ENCODE measurements at regions not wholly inside any gene's neighbourhood (a gene's known extent, or its start where the extent isn't known, plus 50 kb on each side); places are given as distances from the start of the nearest gene placed in this dataset.

GRCh38 chr11:31997955-31998354 is 92.9 kb upstream of the RCN1 start:
- DNase-seq, result no peak

DNA sequence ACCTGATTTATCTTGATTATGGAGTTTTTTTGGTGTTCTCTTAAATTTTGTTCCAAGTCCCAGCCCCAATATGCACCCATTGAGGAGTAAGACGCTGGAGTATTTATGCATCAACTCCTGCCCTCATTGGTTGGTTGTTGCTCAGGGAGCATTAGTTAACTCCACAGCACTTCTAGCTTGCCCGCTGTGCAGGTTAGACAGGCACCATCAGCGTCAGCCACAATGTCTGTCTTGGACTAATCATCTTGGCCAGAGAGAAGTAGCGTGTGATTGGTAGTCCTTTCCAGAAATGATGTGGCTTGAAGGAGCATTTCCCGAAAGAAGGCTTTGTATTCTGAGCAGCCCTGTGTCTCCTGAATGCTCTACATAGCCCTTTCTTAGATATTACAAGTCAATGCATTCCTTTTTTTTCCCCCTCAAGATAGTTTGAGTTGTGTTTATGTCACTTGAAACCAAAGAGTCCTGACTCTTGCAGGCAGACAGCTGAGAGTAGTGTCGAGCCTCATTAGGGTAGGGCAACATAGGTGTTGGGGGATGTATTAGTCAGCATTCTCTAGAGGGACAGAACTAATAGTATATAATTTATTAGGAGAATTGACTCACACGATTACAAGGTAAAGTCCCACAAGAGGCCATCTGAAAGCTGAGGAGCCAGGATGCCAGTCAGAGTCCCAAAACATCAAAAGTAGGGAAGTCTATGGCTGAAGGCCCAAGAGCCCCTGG is 94.6 kb upstream of the RCN1 start:
- no peak for DNase-seq

DNA sequence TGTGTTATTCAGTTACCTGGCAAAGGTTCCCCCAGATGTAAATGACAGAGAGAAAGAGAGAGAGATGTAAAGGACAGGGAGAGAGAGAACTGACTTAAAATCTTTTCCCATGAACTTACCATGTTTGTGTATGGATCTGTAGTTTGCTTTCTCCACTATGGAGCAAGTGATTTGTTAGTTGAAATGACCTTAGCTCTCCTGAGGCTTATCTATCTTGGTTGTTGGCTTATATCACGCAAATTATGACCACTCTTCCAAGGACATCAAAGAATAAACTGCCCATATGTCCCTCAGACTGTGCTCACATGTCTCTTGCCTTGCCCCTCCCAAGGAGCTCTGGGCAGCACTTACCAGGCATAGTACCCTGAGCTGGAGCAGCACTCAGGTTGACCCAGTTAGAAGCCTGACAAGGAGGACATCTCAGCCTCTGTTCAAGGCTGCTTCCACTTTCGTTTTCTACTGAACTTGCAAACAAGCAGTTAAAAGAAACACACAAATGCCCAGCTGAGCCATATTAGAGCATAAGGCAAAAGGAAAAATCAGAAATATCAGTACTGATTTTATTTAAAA is 95.3 kb upstream of the RCN1 start:
- DNase-seq, result peak; percentile 19

DNA sequence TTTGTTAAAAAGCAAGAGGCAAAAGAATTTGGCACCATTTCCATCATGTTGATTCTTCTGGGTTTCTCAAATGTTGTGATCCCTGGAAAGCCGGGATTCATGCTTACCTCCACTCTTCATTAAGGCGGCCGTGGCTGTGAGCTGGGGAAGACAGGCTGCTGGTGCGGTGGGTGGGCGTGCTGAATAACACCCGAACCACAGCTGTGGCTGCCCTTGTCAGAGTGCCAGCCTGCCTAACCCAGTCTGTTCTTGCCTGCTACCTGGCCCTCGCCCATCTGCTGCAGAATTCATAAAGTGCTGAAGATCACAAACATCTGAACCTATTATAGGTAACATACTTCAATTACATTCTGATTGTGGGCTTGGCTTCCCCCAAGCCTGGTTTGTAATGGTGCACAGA is 95.8 kb upstream of the RCN1 start:
- no peak for DNase-seq

DNA sequence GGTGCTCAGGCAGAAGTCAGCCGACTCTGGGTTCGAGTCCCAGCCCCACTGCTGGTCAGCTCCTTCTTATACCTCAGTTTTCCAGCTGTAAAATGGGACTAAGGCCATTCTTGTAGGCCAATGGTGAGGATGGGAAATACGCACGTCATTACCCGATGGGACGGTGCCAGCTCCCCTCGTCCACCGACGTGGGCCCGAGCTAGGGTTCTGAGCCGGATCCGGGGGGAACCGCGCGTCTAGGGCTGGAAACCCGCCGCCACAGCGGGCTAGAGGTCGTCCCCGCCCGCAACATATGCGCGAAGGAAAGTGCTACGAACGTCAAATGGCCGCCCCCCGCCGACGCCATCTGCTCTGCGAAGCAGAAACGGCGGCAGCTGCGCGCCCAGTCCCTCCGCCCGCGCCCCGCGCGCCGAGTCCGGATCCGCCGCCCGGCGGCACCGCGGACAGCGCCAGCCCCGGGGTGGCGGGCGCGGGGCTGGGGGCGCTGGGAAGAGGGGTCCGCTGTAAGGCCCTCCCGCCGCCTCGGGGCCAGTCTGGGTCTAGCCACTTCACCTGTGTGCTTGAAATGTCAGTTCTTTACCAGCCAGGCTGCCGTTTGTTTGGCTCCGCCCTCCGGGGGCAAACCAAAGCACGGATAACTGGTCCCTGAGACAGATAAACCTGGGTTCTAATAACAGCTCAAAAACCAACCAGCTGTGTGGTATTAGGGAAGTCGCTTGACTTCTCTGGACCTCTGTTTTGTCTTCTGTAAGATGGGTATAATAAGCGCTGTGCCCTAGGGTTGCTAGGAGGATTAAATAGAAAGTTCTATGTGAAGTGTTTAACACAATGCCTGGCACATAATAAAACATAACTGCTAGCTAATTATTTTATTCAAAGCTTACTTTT is 103.5 kb upstream of the RCN1 start:
- DNase-seq, result no peak

DNA sequence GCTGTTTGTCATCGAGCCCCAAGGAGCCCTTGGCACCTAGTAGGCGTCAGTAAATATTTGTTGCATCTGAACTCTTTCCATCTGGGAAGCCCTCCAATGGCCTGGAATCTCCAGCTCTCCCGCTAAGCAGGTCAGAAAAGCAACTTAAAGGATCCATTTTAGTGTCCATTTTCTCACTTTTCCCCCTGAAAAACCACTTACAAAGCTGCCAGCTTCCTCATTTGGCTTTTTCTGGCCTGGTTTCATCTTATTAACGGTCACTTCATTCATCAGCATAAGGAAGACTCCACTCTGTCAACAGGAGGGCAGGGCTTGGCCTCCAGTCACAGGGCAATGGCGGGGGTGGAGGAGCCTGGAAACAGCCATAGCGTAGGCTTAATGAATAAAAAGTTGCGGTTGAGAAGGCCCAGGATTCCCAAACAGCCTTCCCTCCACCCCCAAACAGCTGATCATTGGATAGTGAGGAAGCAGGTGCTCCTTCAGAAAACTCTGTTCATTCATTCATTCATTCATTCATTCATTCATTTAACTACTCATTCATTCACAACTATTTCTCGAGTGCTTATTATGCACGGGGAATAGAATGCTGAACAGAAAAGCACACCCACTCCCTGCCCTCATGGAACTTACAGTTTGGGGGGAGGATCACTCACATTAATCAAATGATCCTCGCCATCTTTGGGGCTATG is 104.5 kb upstream of the RCN1 start:
- DNase-seq, result no peak

GRCh38 chr11:31981457-31981856 is 109.4 kb upstream of the RCN1 start:
- no peak for DNase-seq

DNA sequence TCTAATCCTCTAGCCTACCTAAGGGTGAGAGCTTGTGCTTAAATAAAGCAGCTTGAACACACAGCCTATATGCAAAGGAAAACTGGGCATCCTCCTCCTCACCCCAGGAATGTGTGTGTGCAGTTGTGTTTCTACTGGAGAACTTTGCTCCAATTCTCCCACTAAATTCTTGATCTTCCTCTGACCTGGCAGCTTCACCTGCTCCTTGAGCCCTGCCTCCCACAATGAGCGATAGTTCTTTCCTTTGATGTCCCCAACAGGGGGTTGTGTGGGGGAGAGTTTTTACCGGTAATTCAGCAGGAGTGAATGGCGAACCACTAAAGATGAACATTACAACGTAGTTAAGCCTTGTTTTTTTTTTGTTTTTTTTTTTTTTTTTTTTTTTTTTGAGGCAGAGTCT is 113.5 kb upstream of the RCN1 start:
- no peak for DNase-seq

GRCh38 chr11:31974366-31975136 is 116.3 kb upstream of the RCN1 start:
- no peak for DNase-seq

GRCh38 chr11:31973172-31973571 is 117.7 kb upstream of the RCN1 start:
- DNase-seq, result no peak

DNA sequence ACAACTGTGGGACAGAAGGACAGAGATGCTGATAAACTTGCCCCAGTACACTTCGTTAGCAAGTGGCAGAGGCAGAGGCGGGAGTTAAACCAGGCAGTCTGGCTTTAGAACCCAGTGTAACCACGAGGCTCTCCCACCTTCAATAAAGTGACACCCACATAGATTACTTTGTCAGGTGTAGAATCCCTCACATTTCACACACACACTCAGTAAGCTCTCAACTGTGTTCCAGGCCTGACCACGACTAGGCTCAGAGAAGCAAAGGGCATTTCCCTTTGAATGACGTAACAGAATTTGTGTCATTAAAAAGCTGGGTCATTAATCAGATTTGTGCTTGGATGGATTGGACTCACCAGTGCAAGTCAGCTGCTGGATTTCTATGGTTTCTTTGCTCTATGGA is 118.3 kb upstream of the RCN1 start:
- no peak for DNase-seq

- no peak for DNase-seq
These were observed 121.5 kb upstream of the RCN1 start for GRCh38 chr11:31969359-31969702.

GRCh38 chr11:31968461-31969358 is 122.2 kb upstream of the RCN1 start:
- DNase-seq, result no peak

- no peak for DNase-seq
These were observed 123.3 kb upstream of the RCN1 start for GRCh38 chr11:31967404-31968130.

GRCh38 chr11:31966846-31967245 is 124.0 kb upstream of the RCN1 start:
- no peak for DNase-seq

GRCh38 chr11:31964181-31964580 is 126.7 kb upstream of the RCN1 start:
- DNase-seq, result no peak

DNA sequence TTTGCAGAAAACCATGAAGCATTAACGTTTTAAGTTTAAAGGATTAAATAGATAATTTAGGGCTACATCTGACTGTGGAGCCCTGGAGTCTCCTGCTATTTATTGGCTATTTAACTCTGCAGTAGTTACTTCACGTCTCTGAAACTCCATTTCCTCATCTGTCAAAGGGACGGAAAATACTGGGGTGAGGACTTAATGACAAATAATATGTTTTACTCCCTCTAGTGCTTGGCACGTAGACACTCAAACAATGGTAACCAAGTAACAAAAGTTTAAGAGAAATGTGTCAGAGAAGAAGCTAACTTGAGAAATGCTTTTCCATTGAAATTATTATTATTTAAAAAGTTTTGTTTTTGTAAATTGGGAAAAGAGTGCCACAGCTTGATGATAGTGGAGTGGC is 130.7 kb upstream of the RCN1 start:
- no peak for DNase-seq

DNA sequence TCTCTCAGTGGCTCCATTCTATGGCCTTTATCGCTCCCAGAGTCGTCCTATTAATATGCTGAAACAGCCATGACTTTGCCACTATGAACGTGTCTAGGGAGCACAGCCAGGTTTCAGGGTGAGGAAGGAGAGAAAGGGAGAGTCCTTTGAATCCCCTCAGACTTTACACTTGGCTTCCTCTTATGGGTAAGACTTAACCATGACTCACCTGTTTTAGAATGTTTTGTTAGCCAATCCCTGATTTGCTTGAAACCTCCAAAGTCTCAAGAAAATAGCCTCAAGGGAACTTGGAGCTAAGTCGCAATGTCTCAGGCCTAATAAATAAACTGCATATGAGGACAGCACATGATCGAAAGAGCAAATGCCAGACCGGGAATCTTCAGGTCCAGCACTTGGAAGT is 131.2 kb upstream of the RCN1 start:
- DNase-seq, result no peak

GRCh38 chr11:31958076-31958735 is 132.7 kb upstream of the RCN1 start:
- DNase-seq, result peak; percentile 49

- no peak for DNase-seq
These were observed 133.2 kb upstream of the RCN1 start for GRCh38 chr11:31957674-31958073.

Data from RPMI8226 (cell line).